Endothelial cell of umbilical vein (primary cell): ENCODE measurements at regions not wholly inside any gene's neighbourhood (a gene's known extent, or its start where the extent isn't known, plus 50 kb on each side); places are given as distances from the start of the nearest gene placed in this dataset.

Experiments
- BruUV-seq: library from RNA; stranded (reverse); fragments of 400-500 nt; replicated peaks from 2 replicates; lab custom pipeline; 2021; lab: Mats Ljungman, UMichigan
- CTCF ChIA-PET: fragments of 300-600, 350-600 bp; sonication (Branson Sonifier 250); formaldehyde crosslinking; loops from one replicate; lab custom pipeline; 2021; ENCODE audit warnings: antibody characterized with exemption, inconsistent platforms; lab: Charles Lee
- POLR2A ChIA-PET: fragments of 300-600, 350-600 bp; sonication (Branson Sonifier 250); formaldehyde crosslinking; loops from one replicate; lab custom pipeline; 2021; ENCODE audit warnings: antibody characterized with exemption, inconsistent platforms; lab: Charles Lee
- DNase-seq: peaks from one replicate; pipeline ENCODE4 v3.0.0-alpha.2; 2011; ENCODE audit warnings: low read depth, low spot score
- FAIRE-seq: peaks from 2 replicates; lab custom pipeline; 2011; peaks lifted over from hg19 to GRCh38; lab: Jason Lieb, UNC
- H2AFZ ChIP-seq: 2 replicates; pipeline ENCODE4 v1.6.0; 2012; ENCODE audit warnings: low read depth, low read length, control low read depth, inconsistent platforms
- H3K27ac ChIP-seq: 2 replicates; pipeline ENCODE4 v1.5.1; 2011; ENCODE audit warnings: low read depth, mild to moderate bottlenecking, control low read depth, low read length, moderate library complexity; ENCODE audit not compliant: insufficient read depth
- H3K27me3 ChIP-seq, 2 experiments: 2 replicates each; pipeline versions ENCODE4 v1.6.0 to v1.6.1; 2011; ENCODE audit warnings: low read length in 2 of 2, mixed read lengths in 1 of 2; ENCODE audit not compliant: control insufficient read depth in 2 of 2, insufficient read depth in 2 of 2
- H3K36me3 ChIP-seq, 2 experiments: 2 replicates in 1 of 2; 3 replicates in 1 of 2; pipeline ENCODE4 v1.5.1; 2011; ENCODE audit warnings: low read length in 2 of 2, mild to moderate bottlenecking in 1 of 2, moderate library complexity in 1 of 2; ENCODE audit not compliant: control insufficient read depth in 2 of 2, insufficient read depth in 2 of 2; ENCODE audit errors: extremely low read depth in 1 of 2
- H3K4me1 ChIP-seq: 3 replicates; pipeline ENCODE4 v1.5.1; 2011; ENCODE audit warnings: mild to moderate bottlenecking, low read length; ENCODE audit not compliant: control insufficient read depth, insufficient read depth; ENCODE audit errors: extremely low read depth
- H3K4me2 ChIP-seq: 2 replicates; pipeline ENCODE4 v1.6.1; 2011; ENCODE audit warnings: low read length, control low read depth, mixed read lengths; ENCODE audit not compliant: insufficient read depth
- H3K4me3 ChIP-seq, 3 experiments: fragments of 200-600 bp in 1 of 3; sonication (generic), shearing (Covaris generic) in 1 of 3; replicated peaks in 1 of 3; 2 replicates each; pipeline ENCODE4 v1.5.1; 2011 to 2016; ENCODE audit warnings: control low read depth in 3 of 3, low read length in 3 of 3, mild to moderate bottlenecking in 2 of 3, inconsistent platforms in 1 of 3, low read depth in 1 of 3, moderate library complexity in 1 of 3; ENCODE audit not compliant: insufficient read depth in 1 of 3
- H3K79me2 ChIP-seq: 2 replicates; pipeline ENCODE4 v1.6.0; 2012; ENCODE audit warnings: low read length, inconsistent platforms; ENCODE audit not compliant: control insufficient read depth, insufficient read depth
- H3K9ac ChIP-seq: replicated peaks from 2 replicates; pipeline ENCODE3; 2011; ENCODE audit warnings: low read length, control low read depth; ENCODE audit not compliant: insufficient read depth; ENCODE audit errors: extremely low read depth
- H3K9me1 ChIP-seq: replicated peaks from 3 replicates; pipeline ENCODE4 v1.6.0; 2011; ENCODE audit warnings: mild to moderate bottlenecking, low read length; ENCODE audit not compliant: control insufficient read depth, insufficient read depth; ENCODE audit errors: extremely low read depth
- H3K9me3 ChIP-seq: replicated peaks from 2 replicates; pipeline ENCODE4 v1.5.1; 2012; ENCODE audit warnings: low read length, inconsistent platforms; ENCODE audit not compliant: control insufficient read depth, insufficient read depth
- H4K20me1 ChIP-seq: replicated peaks from 2 replicates; pipeline ENCODE3; 2011; ENCODE audit warnings: mild to moderate bottlenecking, low read length; ENCODE audit not compliant: control insufficient read depth, insufficient read depth; ENCODE audit errors: extremely low read depth
- CTCF ChIP-seq, 2 donors: IDR thresholded peaks; 1 replicate in 1 of 2; 2 replicates in 1 of 2; pipeline ENCODE4 v1.5.1; 2011; ENCODE audit warnings: low read length in 2 of 2, mild to moderate bottlenecking in 2 of 2, moderate library complexity in 2 of 2, control low read depth in 1 of 2, inconsistent platforms in 1 of 2, low read depth in 1 of 2; ENCODE audit not compliant: insufficient read depth in 1 of 2; ENCODE audit errors: extremely low read depth in 1 of 2
- EZH2 ChIP-seq: IDR thresholded peaks from 2 replicates; pipeline ENCODE4 v1.6.1; 2012; ENCODE audit warnings: borderline replicate concordance, low read depth, mild to moderate bottlenecking, moderate library complexity, low read length, inconsistent platforms; ENCODE audit not compliant: severe bottlenecking
- FOS ChIP-seq: IDR thresholded peaks from 2 replicates; pipeline ENCODE4 v1.6.1; 2011; ENCODE audit warnings: mild to moderate bottlenecking, low read length, moderate library complexity, borderline replicate concordance; ENCODE audit not compliant: insufficient read depth
- GATA2 ChIP-seq: IDR thresholded peaks from 2 replicates; pipeline ENCODE4 v1.7.0; 2011; ENCODE audit warnings: low read depth, mild to moderate bottlenecking, moderate library complexity, mixed read lengths, low read length; ENCODE audit not compliant: insufficient read length, insufficient read depth
- JUN ChIP-seq: IDR thresholded peaks from 2 replicates; pipeline ENCODE4 v1.6.1; 2011; ENCODE audit warnings: borderline replicate concordance, low read depth; ENCODE audit not compliant: insufficient read length, insufficient read depth
- MAX ChIP-seq: IDR thresholded peaks from 2 replicates; pipeline ENCODE4 v1.6.1; 2011; ENCODE audit not compliant: insufficient read depth, insufficient read length
- MYC ChIP-seq: IDR thresholded peaks from one replicate; pipeline ENCODE4 v1.6.1; 2011; ENCODE audit warnings: mild to moderate bottlenecking, low read depth, low read length
- POLR2A ChIP-seq: IDR thresholded peaks from 2 replicates; pipeline ENCODE4 v1.6.1; 2012; ENCODE audit warnings: low read depth, mild to moderate bottlenecking, control low read depth, low read length
- POLR2AphosphoS5 ChIP-seq: IDR thresholded peaks from 2 replicates; pipeline ENCODE4 v1.6.1; 2012; ENCODE audit warnings: low read depth, mild to moderate bottlenecking, control low read depth, low read length, moderate library complexity; ENCODE audit not compliant: insufficient read depth
- dilution Hi-C: fragments of 300-500 bp; cut with MboI; formaldehyde crosslinking; loops from one replicate; pipeline ENCODE4 v1.15.0; 2019; ENCODE audit warnings: low sequenced_read_pairs; ENCODE audit not compliant: extremely low pct_ligation_motif_present
- intact Hi-C: fragments of 100-400 bp; cut with micrococcal nuclease; formaldehyde crosslinking; loops from one replicate; pipeline ENCODE4 v1.10.0; 2022

- H3K9me3 ChIP-seq: no peaks in the 10 kb centered on the region
- H3K4me1 ChIP-seq: no peaks in the 10 kb centered on the region
- H4K20me1 ChIP-seq: no peaks in the 10 kb centered on the region
- no peak overlapping the region for H2AFZ ChIP-seq
- dilution Hi-C loops (no loop called here), intact Hi-C loops (no loop called here)
- no peak for TF ChIP-seq POLR2A
- no peak for TF ChIP-seq MAX
- no peak for TF ChIP-seq POLR2AphosphoS5
- BruUV-seq: no TSS peak
- H3K27me3 ChIP-seq: no peaks in the 10 kb centered on the region
- ChIA-PET CTCF (no interaction called here), POLR2A (no interaction called here)
- no peak overlapping the region for H3K4me2 ChIP-seq
- FAIRE-seq (no peak), DNase-seq (no peak)
- H3K9me1 ChIP-seq: no peaks in the 10 kb centered on the region
- H3K79me2 ChIP-seq: no peaks in the 10 kb centered on the region
- no peak overlapping the region for H3K27ac ChIP-seq
- H3K9ac ChIP-seq: no peak overlapping the region
- no peak overlapping the region for H3K4me3 ChIP-seq
- no peaks in the 10 kb centered on the region for H3K36me3 ChIP-seq
Measured at GRCh38 chr16:49011901-49012300, 269.7 kb downstream of the CBLN1 start.

- Histone ChIP-seq H4K20me1 (no peaks in the 10 kb centered on the region), H3K9ac (no peak overlapping the region), H3K9me3 (no peaks in the 10 kb centered on the region), H3K27ac (no peak overlapping the region), H3K27me3 (no peaks in the 10 kb centered on the region), H3K4me1 (no peaks in the 10 kb centered on the region), H3K36me3 (no peaks in the 10 kb centered on the region), H3K4me2 (no peak overlapping the region), H3K9me1 (no peaks in the 10 kb centered on the region), H2AFZ (no peak overlapping the region), H3K79me2 (no peaks in the 10 kb centered on the region), H3K4me3 (no peak overlapping the region)
- ChIA-PET POLR2A (no interaction called here), CTCF (no interaction called here)
- no peak for FAIRE-seq
- no TSS peak for BruUV-seq
- no peak for TF ChIP-seq CTCF (IDR thresholded peaks at IDR 0.05; ENCODE audit: extremely low read depth in 1 of 2, insufficient read depth in 1 of 2, low read depth in 1 of 2, low read length in 2 of 2)
- no peak for TF ChIP-seq EZH2
- no peak for TF ChIP-seq GATA2
- TF ChIP-seq FOS: no peak
- no peak for TF ChIP-seq POLR2A
- no peak for TF ChIP-seq POLR2AphosphoS5
- no peak for TF ChIP-seq JUN
- no peak for TF ChIP-seq MYC
- no peak for TF ChIP-seq MAX
- dilution Hi-C loops: no loop called here
- intact Hi-C loops: no loop called here
- no peak for DNase-seq
Measured at GRCh38 chr16:49010879-49011278, 270.8 kb downstream of the CBLN1 start.
